Tibial nerve (tissue), 4 donors: ENCODE measurements at regions not wholly inside any gene's neighbourhood (a gene's known extent, or its start where the extent isn't known, plus 50 kb on each side); places are given as distances from the start of the nearest gene placed in this dataset.

Source experiments
- DNase-seq, 2 donors: peaks; one replicate each; pipeline ENCODE4 v3.0.0-alpha.2; 2019; ENCODE audit warnings: low spot score in 2 of 2
- H3K27ac ChIP-seq, 4 donors: fragments of 200-600 bp; sonication (generic) in 3 of 4; one replicate each; pipeline ENCODE4 v1.5.1; 2017 to 2019; ENCODE audit warnings: mild to moderate bottlenecking in 1 of 4
- H3K27me3 ChIP-seq, 2 donors: fragments of 200-600 bp; sonication (generic) in 1 of 2; one replicate each; pipeline versions ENCODE4 v1.5.1 to v1.6.0; 2017 to 2019
- H3K36me3 ChIP-seq, 3 donors: fragments of 200-600 bp; sonication (generic); one replicate each; pipeline ENCODE4 v1.5.1; 2018 to 2019
- H3K4me1 ChIP-seq, 4 donors: fragments of 200-600 bp; sonication (generic) in 3 of 4; one replicate each; pipeline ENCODE4 v1.5.1; 2017 to 2019
- H3K4me3 ChIP-seq, 4 donors: fragments of 200-600 bp; sonication (generic) in 3 of 4; one replicate each; pipeline ENCODE4 v1.5.1; 2017 to 2019; ENCODE audit warnings: mild to moderate bottlenecking in 1 of 4, moderate library complexity in 1 of 4
- H3K9me3 ChIP-seq, 4 donors: fragments of 200-600 bp; sonication (generic) in 3 of 4; one replicate each; pipeline ENCODE4 v1.5.1; 2017 to 2019
- CTCF ChIP-seq, 5 experiments: fragments of 200-600 bp in 3 of 5; fragments of 450-650 bp in 2 of 5; sonication (generic) in 3 of 5; IDR thresholded peaks; one replicate each; pipeline ENCODE4 v1.5.1; 2016 to 2019; ENCODE audit warnings: antibody characterized with exemption in 5 of 5, mild to moderate bottlenecking in 3 of 5, moderate library complexity in 2 of 5
- EP300 ChIP-seq, 2 donors: sonication (generic); formaldehyde crosslinking; IDR thresholded peaks; one replicate each; pipeline ENCODE4 v1.6.1; 2017; ENCODE audit warnings: antibody characterized with exemption in 2 of 2, mild to moderate bottlenecking in 1 of 2
- POLR2A ChIP-seq, 2 donors: fragments of 450-650 bp; IDR thresholded peaks; one replicate each; pipeline ENCODE4 v1.6.1; 2017; ENCODE audit warnings: antibody characterized with exemption in 2 of 2, mild to moderate bottlenecking in 2 of 2, moderate library complexity in 2 of 2
- WGBS, 2 donors: methylation state at CpG; one replicate each; pipeline ENCODE4 v1.1.5; 2018; 5-methylcytosine and 5-hydroxymethylcytosine counted together

GRCh38 chr2:150997702-150998440, 263.8 kb downstream of the RBM43 start:
- TF ChIP-seq POLR2A (IDR thresholded peaks at IDR 0.05) (no peak), EP300 (IDR thresholded peaks at IDR 0.05) (no peak), CTCF (IDR thresholded peaks at IDR 0.05) (no peak)

GRCh38 chr2:150997066-150997465, 264.6 kb downstream of the RBM43 start:
- Histone ChIP-seq H3K36me3 (no peaks in the 10 kb centered on the region), H3K9me3 (no peaks in the 10 kb centered on the region), H3K4me3 (no peak overlapping the region), H3K27ac (no peak overlapping the region), H3K27me3 (no peaks in the 10 kb centered on the region), H3K4me1 (no peaks in the 10 kb centered on the region)
- no peak for DNase-seq
- WGBS, 2 donors = 54 to 58% methylated on average over 4 of the region's 4 CpGs
- TF ChIP-seq POLR2A (IDR thresholded peaks at IDR 0.05) (no peak), EP300 (IDR thresholded peaks at IDR 0.05) (no peak), CTCF (IDR thresholded peaks at IDR 0.05) (no peak)

More at GRCh38 chr2:150997702-150998440, 263.8 kb downstream of the RBM43 start:
- no peaks in the 10 kb centered on the region for H3K4me1 ChIP-seq
- no peak for DNase-seq
- no peak overlapping the region for H3K27ac ChIP-seq
- H3K36me3 ChIP-seq = no peaks in the 10 kb centered on the region
- WGBS, 2 donors = 57 to 58% methylated on average over 7 of the region's 7 CpGs
- H3K9me3 ChIP-seq = no peaks in the 10 kb centered on the region
- H3K27me3 ChIP-seq = no peaks in the 10 kb centered on the region
- no peak overlapping the region for H3K4me3 ChIP-seq

GRCh38 chr2:150994076-150994475, 267.6 kb downstream of the RBM43 start:
- Histone ChIP-seq H3K4me1 (no peaks in the 10 kb centered on the region), H3K27ac (no peak overlapping the region), H3K9me3 (peaks cover 0 to 24% (median 9%) of the 10 kb centered on the region in 4 donors), H3K36me3 (no peaks in the 10 kb centered on the region), H3K27me3 (no peaks in the 10 kb centered on the region), H3K4me3 (no peak overlapping the region)
- WGBS, 2 donors = 55 to 59% methylated on average over 2 of the region's 2 CpGs
- no peak for TF ChIP-seq EP300 (IDR thresholded peaks at IDR 0.05)
- TF ChIP-seq POLR2A (IDR thresholded peaks at IDR 0.05) = no peak
- no peak for TF ChIP-seq CTCF (IDR thresholded peaks at IDR 0.05)
- no peak for DNase-seq

GRCh38 chr2:150989969-150990368, 271.7 kb downstream of the RBM43 start:
- TF ChIP-seq POLR2A (IDR thresholded peaks at IDR 0.05) (no peak), CTCF (IDR thresholded peaks at IDR 0.05) (no peak), EP300 (IDR thresholded peaks at IDR 0.05) (no peak)
- Histone ChIP-seq H3K4me3 (no peak overlapping the region), H3K27ac (no peak overlapping the region), H3K36me3 (no peaks in the 10 kb centered on the region), H3K27me3 (no peaks in the 10 kb centered on the region), H3K9me3 (peaks cover 0 to 55% (median 10%) of the 10 kb centered on the region in 4 donors), H3K4me1 (no peaks in the 10 kb centered on the region)
- WGBS, 2 donors = 86 to 87% methylated on average over 1 of the region's 1 CpG
- DNase-seq = no peak

- no peak for DNase-seq
Observed at GRCh38 chr2:150985741-150986140, 275.9 kb downstream of the RBM43 start.

More at GRCh38 chr2:150985741-150986140, 275.9 kb downstream of the RBM43 start:
- no peak overlapping the region for H3K27ac ChIP-seq
- no peak overlapping the region for H3K4me3 ChIP-seq
- H3K9me3 ChIP-seq = peaks cover 0 to 46% (median 7%) of the 10 kb centered on the region in 4 donors
- no peak for TF ChIP-seq POLR2A (IDR thresholded peaks at IDR 0.05)
- no peak for TF ChIP-seq EP300 (IDR thresholded peaks at IDR 0.05)
- TF ChIP-seq CTCF (IDR thresholded peaks at IDR 0.05) = no peak
- no peaks in the 10 kb centered on the region for H3K27me3 ChIP-seq
- H3K4me1 ChIP-seq = no peaks in the 10 kb centered on the region
- no peaks in the 10 kb centered on the region for H3K36me3 ChIP-seq
